Astrocyte of the hippocampus (primary cell): ENCODE measurements at regions not wholly inside any gene's neighbourhood (a gene's known extent, or its start where the extent isn't known, plus 50 kb on each side); places are given as distances from the start of the nearest gene placed in this dataset.

Source experiments
- DNase-seq: peaks from one replicate; pipeline ENCODE4 v3.0.0; 2011; ENCODE audit warnings: low read depth, low spot score

DNA sequence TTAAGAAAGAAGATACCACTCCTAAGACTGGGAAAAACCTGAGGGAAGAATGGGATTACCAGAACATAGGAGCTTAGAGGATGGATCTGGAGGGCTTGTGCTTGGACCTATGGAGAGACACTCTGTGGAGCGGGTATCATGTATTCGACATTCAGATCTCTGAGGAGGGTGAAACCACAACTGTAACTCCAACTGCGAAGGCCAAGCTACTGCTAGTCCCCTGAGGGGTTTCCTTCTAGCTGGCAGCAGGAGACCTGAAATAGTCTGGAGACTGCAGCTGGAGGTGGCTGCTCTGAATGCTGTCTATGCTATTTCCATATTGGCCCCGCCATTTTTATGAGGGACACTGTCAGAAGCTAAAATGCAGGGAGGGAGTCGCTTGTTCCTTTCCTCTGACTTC lies 462.3 kb downstream of the PTPRC start:
- no peak for DNase-seq

DNA sequence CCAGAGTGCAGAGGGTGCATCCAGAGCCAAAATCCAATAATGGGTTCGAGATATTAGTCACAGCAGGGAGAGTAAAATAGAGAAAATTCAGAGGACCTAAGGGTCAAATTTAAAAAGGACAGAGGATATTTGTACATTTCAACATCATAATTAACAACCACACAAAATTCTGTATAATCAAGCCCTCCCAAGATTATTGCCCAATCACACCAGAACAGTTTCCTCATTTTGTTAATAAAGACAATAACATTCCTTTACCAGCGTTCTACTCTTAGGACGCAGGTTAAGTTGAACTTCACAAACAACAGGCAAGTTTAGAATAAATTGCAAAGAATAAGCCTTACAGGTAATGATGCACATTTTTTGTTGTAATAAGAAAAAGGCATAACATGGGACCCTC lies 462.8 kb downstream of the PTPRC start:
- no peak for DNase-seq

DNA sequence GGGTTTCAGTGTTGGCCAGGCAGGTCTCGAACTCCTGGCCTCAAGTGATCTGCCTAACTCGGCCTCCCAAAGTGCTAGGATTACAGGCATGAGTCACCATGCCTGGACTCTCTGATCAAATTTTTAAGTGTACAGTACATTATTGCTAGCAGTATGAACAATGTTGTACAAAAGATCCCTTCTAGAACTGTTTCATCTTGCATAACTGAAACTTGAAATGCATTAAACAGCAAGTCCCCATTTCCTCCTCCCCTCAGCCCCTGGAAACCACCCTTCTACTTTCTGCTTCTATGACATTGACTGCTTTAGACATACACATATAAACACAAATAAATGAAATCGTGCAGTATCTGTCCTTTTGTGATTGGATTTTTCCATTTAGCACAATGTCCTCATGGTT lies 463.4 kb downstream of the PTPRC start:
- no peak for DNase-seq

DNA sequence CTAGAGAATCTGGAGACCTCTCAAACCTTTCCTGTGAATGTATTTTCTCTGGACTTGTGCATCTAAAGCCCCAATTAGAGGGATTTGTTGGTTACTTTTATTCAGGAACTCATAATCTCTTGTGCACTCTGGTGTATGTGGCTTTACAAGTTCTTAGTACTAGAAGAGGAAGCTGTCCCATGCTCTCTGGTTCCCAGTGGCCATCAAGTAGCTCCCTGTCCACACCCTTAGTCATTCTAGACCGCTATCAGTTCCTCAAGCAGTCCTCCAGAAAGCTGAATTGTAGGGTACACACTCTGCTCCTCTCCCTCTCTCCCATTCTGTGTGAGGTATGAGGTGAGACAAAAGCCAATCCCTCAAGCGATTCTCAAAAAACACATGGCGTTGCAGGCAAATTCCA lies 470.3 kb downstream of the PTPRC start:
- no peak for DNase-seq

DNA sequence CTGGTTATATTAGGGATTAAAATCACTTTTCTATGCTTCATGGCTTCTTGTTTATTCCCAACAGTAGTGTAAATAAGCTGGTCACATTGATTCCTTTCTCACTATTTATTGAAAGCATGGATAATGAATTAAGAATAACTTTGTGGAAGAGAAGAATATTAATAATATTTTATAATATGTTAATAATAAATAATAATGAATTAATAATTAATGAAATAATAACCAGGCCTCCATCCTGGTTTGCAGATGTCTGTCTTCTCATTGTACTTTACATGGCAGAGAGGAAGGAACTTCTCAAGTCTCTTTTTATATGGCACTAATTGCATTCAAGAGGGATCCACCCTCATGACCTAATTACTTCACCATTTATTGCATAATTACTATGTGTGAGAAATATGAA lies 473.5 kb downstream of the PTPRC start:
- no peak for DNase-seq

DNA sequence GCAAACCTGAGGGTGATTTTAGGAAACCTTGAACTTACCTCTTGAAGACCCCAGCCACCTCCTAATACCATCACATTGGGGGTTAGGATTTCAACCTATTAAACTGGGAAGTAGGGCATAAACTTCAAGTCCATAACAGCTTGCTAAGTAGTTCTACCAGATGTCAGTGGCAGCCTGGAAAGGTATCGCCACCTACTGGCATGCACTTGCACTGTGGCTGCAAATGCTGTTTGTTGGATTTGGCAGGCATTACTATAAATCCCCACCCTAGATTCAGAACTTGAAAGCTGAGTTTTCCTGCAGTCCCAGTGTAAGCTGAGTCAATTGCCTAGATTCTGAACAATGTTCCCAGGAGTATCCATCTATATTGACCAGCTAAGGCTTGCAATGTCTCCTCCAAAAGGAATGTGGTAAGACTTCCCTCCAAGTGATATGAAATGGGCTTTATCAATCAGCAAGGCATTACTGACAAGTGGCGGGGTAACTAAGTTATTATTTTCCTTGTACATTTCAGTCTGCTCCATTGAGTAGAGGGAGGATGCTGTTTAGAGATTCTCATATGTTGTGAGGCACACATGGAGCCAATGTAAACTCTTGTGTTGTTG lies 474.5 kb downstream of the PTPRC start:
- peak; percentile 66 for DNase-seq

DNA sequence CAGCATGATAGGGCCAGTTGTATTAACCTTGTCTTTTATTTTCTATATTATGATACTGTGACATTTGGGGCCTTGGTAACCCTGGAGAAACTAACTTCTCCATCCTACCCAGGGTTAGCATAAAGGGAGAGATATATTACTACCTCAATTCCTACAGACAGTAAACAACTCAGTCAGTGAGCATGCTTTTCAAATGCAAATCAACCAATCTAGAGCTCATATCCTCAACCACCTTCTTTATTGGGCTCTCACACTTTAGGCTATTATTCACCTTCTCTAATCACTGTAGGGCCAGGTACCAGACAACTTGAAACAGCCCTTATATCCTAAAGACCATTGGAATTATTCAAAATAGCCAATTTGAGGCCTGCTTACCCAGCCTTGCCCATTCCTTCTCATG lies 477.6 kb downstream of the PTPRC start:
- DNase-seq, result no peak

DNA sequence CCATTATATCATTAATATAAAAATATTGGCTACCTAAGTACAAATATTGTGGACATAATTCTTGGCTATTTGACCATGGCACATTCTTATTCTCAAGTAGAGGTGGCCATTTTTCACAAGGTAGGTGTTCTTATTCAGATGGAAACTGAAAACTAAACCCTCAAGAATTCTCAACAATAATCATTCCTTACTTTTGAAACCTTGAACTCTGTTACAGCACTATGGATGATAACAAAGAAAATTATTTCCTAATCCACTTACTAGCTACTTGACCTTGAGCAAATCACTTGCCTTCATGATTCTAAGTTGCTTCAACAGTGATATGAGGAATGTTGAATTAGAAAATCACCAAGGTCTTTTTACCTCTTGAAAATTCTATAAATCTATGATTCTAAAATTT lies 482.2 kb downstream of the PTPRC start:
- DNase-seq, result no peak

DNA sequence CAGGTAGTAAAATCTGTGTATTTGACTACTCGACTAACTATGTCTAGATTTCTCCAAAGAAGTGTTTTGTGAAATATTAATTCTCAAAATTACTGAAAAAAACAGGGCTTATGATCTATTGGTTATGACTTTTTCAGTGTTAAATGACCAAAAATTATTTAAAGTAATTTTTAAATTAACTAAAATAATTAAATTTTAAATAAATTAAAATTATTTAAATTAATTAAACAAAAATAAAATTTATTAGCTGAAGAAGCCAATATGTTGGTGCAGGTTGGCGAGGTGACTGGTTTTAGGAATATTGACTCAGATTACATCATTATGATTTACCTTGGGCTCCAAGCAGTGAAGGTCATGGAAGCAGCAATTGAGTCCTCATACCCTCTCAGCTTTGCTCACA lies 483.2 kb downstream of the PTPRC start:
- no peak for DNase-seq

DNA sequence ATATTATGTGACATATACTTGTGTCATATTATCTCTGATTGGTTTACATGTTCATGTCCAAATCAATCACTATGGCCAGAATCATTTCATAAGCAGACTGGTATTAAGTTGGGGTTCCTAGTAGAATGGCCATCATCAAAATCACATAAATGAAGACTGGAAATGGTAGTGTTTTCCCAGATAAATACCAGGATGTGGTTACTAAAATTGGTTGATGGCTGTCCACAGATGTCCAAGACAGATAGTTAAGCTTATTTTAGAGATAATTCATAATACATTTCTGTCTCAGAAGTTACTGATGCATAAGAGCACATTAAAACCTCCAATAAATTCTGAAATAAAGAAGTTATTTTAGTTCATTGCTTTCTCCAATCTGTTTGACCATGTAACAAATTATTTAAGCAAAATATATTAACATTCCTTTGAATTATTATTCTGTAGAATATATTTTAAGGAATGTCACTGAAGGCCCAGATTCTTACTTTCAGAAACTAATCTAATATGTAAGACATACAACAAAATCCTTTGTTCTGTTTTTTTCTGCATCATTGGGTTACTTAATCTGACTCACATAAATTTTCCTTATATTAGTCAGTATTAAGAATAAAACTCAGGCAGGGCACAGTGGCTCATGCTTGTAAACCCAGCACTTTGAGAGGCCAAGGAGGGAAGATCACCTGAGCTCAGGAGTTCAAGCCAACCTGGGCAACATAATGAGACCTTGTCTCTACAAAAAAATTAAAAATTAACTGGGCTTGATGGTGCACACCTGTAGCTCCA lies 483.9 kb downstream of the PTPRC start:
- DNase-seq, result peak; percentile 48

DNA sequence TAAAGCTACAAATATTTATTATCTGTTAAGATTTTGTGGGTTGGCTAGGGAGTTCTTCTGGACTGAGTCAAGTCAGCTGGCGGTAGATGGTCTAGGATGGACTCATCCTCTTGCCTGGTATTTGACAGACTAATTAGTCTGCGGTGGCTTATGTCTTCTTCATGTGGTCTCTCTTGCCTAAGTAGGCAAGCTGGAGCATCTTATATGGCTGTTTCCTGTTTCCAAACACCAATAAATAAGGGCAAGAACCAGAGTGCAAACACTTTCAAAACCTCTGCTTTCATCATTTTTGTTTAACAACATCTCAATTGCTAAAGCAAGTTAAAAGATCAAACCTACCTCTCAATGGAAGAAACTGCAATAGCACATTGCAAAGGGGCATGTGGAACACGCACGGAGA lies 484.8 kb downstream of the PTPRC start:
- DNase-seq, result peak; percentile 30

DNA sequence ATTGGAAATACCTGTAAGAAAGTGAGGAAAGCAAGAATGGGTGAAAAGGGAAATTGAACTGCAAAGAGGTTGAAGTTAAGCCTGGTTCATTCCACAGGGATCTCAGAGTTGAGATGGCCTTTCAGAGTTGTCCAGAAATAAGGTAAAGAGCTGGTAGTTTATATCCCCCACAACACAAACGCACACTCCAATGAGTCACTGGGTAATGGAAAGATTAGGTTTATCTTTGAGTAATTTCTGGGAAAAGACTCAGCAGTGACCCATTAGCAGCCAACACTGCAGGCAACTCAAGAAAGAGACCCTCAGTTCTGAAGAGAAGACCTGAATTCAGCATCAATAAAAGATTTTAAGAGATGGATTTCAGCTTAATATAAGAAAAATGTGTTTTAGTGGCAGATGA lies 485.5 kb downstream of the PTPRC start:
- peak; percentile 29 for DNase-seq

DNA sequence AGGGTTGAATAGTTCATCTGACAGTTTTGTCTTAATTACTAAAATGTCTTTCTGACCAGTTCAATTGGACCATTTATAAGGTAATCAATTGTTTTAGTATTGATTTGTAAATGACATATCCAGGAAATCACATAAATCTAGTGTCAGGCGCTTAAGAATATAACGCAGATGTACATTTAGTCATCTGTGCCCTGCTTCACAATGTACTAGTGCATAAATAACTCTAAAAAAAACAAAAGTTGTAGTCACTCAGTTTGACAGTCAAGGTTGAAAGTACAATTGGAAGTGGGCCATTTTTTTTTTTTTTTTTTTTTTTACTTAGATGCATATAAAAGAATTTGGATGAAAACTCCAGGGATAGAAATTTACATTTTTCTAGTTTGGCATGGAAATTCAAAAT lies 490.4 kb downstream of the PTPRC start:
- DNase-seq, result peak; percentile 8

DNA sequence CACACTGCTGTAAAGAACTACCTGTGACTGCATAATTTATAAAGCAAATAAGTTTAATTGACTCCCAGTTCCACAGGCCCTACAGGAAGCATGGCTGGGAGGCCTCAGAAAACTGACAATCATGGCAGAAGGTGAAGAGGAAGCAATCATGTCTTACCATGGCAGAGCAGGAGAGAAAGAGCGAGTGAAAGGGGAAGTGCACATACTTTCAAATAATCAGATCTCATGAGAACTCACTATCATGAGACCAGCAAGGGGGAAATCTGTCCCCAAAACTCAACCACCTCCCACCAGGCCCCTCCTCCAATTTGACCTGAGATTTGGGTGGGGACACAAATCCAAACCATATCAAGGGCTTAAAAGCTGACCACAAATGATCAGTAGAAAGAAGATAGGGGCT lies 493.2 kb downstream of the PTPRC start:
- DNase-seq, result no peak

DNA sequence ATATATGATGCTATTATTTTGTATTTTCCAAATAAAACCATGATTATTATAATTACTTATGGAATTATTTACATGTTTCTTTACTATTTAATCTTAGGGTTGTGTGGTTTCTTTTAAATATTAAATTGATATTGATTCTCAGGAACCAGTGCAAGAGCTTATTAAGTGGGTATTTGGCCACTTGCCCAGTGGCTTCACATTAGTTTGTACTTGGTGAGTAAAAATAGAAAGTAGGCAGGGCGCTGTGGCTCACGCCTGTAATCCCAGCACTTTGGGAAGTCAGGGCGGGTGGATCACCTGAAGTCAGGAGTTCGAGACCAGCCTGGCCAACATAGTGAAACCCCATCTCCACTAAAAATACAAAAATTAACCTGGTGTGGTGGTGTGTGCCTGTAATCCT lies 497.1 kb downstream of the PTPRC start:
- no peak for DNase-seq

DNA sequence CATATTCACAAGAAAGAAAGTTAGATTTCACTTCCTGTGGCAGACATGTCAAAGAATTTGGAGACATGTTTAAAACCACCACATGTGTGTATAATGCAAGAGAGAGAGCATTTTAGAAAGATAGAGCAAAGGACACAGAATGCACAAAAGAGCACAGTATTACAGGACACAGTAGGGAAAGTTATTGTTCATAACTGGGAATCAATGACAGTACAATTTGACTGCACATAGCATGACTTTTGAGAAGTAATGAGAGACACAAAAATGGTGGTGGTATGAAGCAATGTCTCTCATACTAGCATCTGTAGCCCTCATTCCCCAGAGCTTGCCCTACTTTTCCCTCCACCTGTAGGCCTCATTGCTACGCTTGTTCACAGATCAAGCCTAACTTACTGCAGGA lies 499.2 kb downstream of the PTPRC start:
- DNase-seq, result no peak

DNA sequence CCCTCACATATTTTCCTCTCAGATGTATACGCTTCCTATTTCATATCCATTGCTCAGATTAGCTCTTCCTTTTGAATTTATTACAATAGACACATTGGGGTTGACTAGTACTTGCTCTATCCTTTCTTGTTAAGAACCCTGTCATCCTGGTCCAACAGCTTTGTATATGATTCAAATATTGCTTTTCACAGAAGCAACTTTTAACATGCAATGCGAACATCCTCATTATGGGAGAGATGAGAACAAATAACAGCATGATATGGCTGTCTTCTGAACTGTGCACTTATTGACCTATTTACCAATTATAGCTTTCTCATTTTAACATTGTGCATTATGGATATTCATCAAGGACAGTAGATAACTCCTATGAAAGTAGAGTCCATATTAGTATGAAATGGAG lies 510.8 kb downstream of the PTPRC start:
- no peak for DNase-seq

DNA sequence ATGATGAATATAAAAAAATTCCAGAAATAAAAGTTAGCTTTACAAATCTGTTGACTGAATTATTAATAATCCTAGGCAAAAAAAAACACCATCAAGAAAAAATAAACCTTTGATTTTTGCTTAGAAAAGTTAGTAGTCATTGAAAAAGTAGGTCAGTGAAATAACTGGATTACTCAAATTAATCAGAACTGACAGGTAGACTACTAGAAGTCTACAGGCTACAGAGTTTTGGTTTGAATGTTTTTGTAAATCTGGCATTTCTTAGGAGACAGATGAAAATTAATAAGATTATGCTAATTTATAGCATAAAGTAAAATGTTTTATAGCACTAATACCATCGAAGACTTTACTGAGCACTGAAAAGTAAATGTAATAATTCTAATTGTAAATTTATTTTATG lies 511.9 kb downstream of the PTPRC start:
- DNase-seq, result no peak

DNA sequence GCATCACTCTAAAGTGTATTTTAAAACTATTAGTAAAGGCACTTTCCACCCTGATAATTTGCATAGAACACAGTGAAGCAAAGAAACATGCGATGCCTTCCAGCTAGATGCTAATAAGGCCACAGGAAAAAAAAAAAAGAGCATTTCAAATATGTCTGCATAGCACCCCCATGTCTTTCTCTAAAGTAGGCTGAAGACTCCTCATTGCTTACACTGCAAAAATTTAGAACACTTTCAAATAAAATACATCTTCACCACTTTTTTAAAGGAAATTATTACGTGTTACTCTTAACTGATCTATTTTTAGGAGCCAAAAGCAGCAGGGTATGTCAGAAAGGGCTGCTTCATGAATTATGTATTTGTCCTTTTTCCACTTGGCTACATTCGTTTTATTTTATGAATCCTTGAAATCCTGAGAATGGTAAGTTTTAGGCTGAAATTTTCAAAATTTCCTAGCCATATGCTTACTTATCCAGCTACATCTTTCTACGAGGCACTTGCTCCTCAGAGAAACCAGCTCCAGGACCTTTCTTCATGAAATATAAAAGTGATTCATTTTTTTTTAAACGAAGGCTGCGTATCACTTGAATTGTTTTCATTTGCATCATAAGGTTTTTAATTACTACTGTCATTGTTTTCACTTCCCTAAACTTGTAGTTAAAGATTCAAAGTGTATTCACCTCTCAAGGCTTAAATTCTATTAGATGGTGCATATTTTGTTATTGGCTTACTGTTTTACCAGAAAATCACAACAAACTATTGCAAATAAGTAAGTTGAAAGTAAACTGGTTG lies 513.0 kb downstream of the PTPRC start:
- DNase-seq, result no peak

DNA sequence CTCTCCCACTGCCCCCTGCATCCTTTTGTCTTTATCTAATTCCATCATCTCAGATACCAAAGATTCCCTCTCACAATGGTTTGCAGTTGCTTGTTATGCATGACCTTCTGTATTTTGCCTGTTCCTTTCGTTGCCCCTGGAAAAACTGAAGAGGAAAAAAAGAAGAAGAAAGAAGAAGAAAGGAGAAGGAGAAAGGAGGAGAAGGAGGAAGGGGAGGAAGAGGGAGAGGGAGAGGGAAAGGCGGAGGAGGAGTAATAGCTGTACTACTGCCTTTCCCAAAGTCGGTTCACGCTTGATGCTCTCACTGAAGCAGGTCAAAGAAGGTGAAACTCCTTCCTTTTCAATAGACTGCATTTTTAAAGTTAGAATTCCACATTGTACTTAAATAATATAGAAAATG lies 513.8 kb downstream of the PTPRC start:
- no peak for DNase-seq

DNA sequence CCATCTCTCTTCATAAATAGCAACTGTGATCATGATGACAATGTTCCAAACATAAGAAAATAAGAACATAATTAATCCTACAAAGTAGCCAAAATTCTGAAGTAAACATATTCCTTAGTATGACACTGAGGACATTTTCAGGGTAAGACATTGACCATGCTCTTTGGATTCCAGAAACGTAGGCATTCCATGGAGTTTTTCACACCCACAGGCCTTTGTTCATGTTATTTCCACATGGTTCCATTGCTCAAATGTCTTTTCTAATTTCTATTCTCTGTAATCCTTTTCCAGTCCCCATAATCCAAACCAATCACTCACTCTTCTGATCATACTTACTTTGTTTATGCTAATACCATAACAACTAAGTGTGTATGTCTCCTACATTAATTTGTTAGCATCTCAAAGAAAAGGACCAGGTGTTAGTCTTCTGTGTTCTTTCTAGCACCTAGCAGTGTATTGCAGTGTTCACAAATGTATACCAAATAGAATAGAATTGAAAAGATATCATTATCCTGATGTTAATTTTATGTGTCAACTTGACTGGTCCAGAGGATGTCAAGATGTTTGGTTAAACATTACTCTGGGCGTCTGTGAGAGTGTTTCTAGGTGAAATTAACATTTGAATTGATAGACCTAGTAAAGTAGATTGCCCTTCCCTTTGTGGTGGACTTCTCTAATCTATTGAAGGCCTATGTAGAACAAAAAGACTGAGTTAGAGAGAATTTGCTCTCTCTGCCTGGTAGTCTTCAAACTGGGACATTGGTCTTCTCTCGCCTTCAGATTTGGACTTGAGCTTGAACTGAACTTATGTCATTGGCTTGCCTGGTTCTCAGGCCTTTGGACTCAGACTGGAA lies 516.6 kb downstream of the PTPRC start:
- DNase-seq, result peak; percentile 51

DNA sequence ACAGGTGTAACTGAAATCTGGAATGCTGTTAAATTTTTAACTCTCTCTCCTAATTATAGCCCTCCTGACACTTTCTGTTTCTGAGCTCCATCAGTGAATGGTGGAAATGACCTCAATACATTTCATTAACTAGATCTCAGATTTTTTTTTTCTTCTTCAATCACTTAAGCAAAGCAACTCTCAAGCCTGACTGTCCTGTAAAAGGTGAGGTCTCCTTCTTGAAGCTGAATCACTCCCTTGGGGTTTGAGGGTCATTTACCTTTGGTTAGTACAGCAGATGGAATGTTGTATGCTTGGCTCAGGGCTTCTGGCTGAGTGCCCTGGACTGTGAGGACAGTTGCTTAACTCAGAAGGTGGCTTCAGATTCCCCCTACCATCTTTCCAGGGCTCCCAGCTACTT lies 518.7 kb downstream of the PTPRC start:
- DNase-seq, result peak; percentile 61
